Heart left ventricle (tissue), 16 donors: ENCODE measurements at regions not wholly inside any gene's neighbourhood (a gene's known extent, or its start where the extent isn't known, plus 50 kb on each side); places are given as distances from the start of the nearest gene placed in this dataset.
A peak's percentile ranks its signal among the peaks of the same experiment; 100 is the strongest.
"Not testable (repeated sequence)": the region's sequence is repeated elsewhere in the genome, so short reads cannot be mapped to it uniquely, and the experiment has no call there.

Source experiments
- ATAC-seq, 4 donors: fragments of 200-7000 bp; cut with Tn5 transposase; one replicate each; pipeline ENCODE4 v1.9.1; 2020 to 2022; ENCODE audit warnings: moderate library complexity in 4 of 4, mild to moderate bottlenecking in 3 of 4, moderate number of reproducible peaks in 1 of 4
- DNase-seq, 5 donors: peaks; one replicate each; pipeline ENCODE4 v3.0.0-alpha.2; 2020
- H3K27ac ChIP-seq, 12 donors: fragments of 200-600 bp; sonication (generic) in 4 of 12; one replicate each; pipeline versions ENCODE4 v1.5.0 to v1.8.0; 2016 to 2022; ENCODE audit warnings: mild to moderate bottlenecking in 2 of 12
- H3K27me3 ChIP-seq, 9 donors: fragments of 200-600 bp; sonication (generic) in 2 of 9; one replicate each; pipeline versions ENCODE4 v1.5.1 to v1.8.0; 2016 to 2022; ENCODE audit warnings: mild to moderate bottlenecking in 3 of 9
- H3K36me3 ChIP-seq, 9 donors: fragments of 200-600 bp; sonication (generic) in 2 of 9; one replicate each; pipeline versions ENCODE4 v1.5.0 to v1.8.0; 2018 to 2022; ENCODE audit warnings: mild to moderate bottlenecking in 2 of 9
- H3K4me1 ChIP-seq, 12 donors: fragments of 200-600 bp; sonication (generic) in 4 of 12; one replicate each; pipeline versions ENCODE4 v1.5.0 to v1.8.0; 2016 to 2022; ENCODE audit warnings: mild to moderate bottlenecking in 3 of 12
- H3K4me3 ChIP-seq, 12 donors: fragments of 200-600 bp; sonication (generic) in 4 of 12; one replicate each; pipeline versions ENCODE4 v1.5.0 to v1.8.0; 2017 to 2022; ENCODE audit warnings: mild to moderate bottlenecking in 9 of 12, moderate library complexity in 4 of 12
- H3K9me3 ChIP-seq, 12 donors: fragments of 200-600 bp; sonication (generic) in 4 of 12; one replicate each; pipeline versions ENCODE4 v1.5.0 to v1.8.0; 2016 to 2022; ENCODE audit warnings: mild to moderate bottlenecking in 1 of 12
- POLR2A ChIP-seq, 2 donors: fragments of 450-650 bp; IDR thresholded peaks; one replicate each; pipeline ENCODE4 v1.6.1; 2017; ENCODE audit warnings: antibody characterized with exemption in 2 of 2, mild to moderate bottlenecking in 2 of 2, moderate library complexity in 2 of 2
- WGBS, 4 donors: extraction: QIAGEN DNeasy Blood & Tissue Kit in 2 of 4; methylation state at CpG; one replicate each; pipeline versions ENCODE4 v1.1.5 to v1.1.7; 2013 to 2018; 5-methylcytosine and 5-hydroxymethylcytosine counted together
- intact Hi-C, 10 donors: fragments of 100-400 bp; cut with DNase I; formaldehyde crosslinking; loops; one replicate each; pipeline versions ENCODE4 v1.11.1 to v1.14.2; 2022
- TF ChIP-seq, protein P1 (sequence below), 12 donors: fragments of 200-600 bp; sonication (generic) in 4 of 12; IDR thresholded peaks; one replicate each; pipeline versions ENCODE4 v1.5.0 to v1.8.0; 2018 to 2022; ENCODE audit warnings: antibody characterized with exemption in 12 of 12, mild to moderate bottlenecking in 5 of 12
- donor health status: ischemic (EF 13 %, LVEDD 7.1; RV severe dilation, severe dysfunction).
- donor health status: healthy with polysubstance abuse.
- donor health status: DM: no; HTN: yes; CAD: no.
- donor health status: DM: no; HTN: no; CAD: no.
- donor health status: ischemic (EF 25% LVEDD 6.9; RV normal size, moderate dysfunction).
- donor health status: ischemic (EF 25% LVEDD 5.7; RV mildly dilated, moderate dysfunction).
- donor health status: healthy.
- donor health status: DM: yes; HTN: yes; CAD: no.
- donor health status: ischemic (EF 35%, LVEDD 5.7; RV mildly dilated, moderate dysfunction).
- donor health status: nonischemic (EF 11% LVEDD 7.7; RV severe dilation, severe dysfunction).
- donor health status: DM: yes; HTN: yes; CAD: no.
- donor health status: PGD.
- donor health status: ischemic (EF 29% LVEDD 5.4; RV normal size, mild dysfunction).
- donor health status: nonischemic (EF 23%, LVEDD 6.1; RV moderate dilation, normal function).

DNA sequence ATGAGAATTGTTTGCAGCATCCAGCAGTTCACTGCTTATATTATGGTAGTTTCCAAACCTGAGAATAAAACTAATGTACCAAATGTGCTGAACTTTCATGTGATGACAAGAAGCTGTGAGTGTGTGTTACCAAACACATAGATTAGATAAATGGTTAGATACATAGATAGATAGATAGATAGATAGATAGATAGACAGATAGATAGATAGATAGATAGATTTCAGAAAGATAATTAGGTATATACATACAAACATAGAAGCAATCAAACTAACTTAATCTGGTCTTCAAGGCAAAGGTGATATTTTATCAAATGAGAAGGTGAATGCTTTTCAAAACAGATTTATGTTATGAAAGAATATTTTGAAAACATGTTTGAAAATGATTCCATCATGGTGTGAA is 147.3 kb upstream of the C11orf58 start:
- no peak for ATAC-seq
- intact Hi-C loops: loop anchor here in 1 of 10 donors (10.0 kb wide), 1 partner anchor 226 kb away; no protein-coding TSS in a partner anchor
- no peaks in the 10 kb centered on the region for H3K36me3 ChIP-seq
- H3K27ac ChIP-seq: no peak overlapping the region
- DNase-seq: no peak
- TF ChIP-seq, protein P1, sequence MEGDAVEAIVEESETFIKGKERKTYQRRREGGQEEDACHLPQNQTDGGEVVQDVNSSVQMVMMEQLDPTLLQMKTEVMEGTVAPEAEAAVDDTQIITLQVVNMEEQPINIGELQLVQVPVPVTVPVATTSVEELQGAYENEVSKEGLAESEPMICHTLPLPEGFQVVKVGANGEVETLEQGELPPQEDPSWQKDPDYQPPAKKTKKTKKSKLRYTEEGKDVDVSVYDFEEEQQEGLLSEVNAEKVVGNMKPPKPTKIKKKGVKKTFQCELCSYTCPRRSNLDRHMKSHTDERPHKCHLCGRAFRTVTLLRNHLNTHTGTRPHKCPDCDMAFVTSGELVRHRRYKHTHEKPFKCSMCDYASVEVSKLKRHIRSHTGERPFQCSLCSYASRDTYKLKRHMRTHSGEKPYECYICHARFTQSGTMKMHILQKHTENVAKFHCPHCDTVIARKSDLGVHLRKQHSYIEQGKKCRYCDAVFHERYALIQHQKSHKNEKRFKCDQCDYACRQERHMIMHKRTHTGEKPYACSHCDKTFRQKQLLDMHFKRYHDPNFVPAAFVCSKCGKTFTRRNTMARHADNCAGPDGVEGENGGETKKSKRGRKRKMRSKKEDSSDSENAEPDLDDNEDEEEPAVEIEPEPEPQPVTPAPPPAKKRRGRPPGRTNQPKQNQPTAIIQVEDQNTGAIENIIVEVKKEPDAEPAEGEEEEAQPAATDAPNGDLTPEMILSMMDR (IDR thresholded peaks at IDR 0.05): no peak
- TF ChIP-seq POLR2A (IDR thresholded peaks at IDR 0.05): no peak
- no peaks in the 10 kb centered on the region for H3K27me3 ChIP-seq
- no peaks in the 10 kb centered on the region for H3K9me3 ChIP-seq
- peaks cover 0 to 37% (median 13%) of the 10 kb centered on the region in 12 donors for H3K4me1 ChIP-seq
- H3K4me3 ChIP-seq: no peak overlapping the region

DNA sequence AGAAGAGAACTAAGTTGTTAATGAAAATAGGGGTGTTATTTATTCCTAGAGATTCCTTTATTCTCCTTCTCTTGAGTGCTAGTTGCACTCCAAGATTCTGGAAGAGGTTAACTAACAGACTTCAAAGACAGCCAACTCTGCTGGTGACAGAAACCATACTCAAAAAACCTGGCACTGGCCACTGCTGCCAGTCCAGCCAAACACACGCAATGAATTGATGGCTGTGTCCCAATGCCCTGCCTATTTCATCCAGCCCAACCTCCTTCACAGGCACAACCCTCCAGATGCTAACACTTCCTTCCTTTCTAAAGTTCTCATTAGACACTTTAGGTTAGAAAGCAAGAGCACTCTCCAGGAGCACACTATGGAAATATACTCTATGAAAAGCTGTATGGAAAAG is 150.8 kb upstream of the C11orf58 start:
- 12 to 25% (median 16%) methylated on average over 1 of the region's 1 CpG for WGBS, 4 donors
- DNase-seq (peak in 4 of 5 donors; percentile 62 to 74 (median 68)), ATAC-seq (peak; percentile 88 to 96 (median 95))
- intact Hi-C loops: no loop called here
- H3K4me1 ChIP-seq: peaks cover 0 to 24% (median 15%) of the 10 kb centered on the region in 12 donors
- no peaks in the 10 kb centered on the region for H3K27me3 ChIP-seq
- H3K9me3 ChIP-seq: no peaks in the 10 kb centered on the region
- no peaks in the 10 kb centered on the region for H3K36me3 ChIP-seq
- no peak overlapping the region for H3K4me3 ChIP-seq
- no peak overlapping the region for H3K27ac ChIP-seq
- TF ChIP-seq, protein P1 (IDR thresholded peaks at IDR 0.05): no peak
- no peak for TF ChIP-seq POLR2A (IDR thresholded peaks at IDR 0.05)

DNA sequence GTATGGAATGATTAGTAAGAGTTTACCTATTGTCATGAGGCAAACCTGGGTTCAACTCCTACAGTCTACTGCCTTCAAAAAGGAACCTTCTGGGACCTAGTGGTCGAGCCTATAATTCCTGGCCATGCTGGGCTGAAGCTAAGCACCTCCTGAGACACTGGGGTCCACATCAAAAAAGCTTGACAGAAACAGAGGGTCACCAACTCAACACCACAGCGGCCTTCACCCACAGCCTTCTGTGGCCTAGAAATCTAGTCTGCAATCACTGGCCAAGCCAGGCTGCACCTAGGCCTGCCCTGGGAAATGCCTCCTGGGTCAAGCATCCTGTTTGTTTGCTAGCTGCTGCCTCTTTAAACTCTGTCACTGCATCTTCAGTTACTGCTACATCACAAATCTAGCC is 153.9 kb upstream of the C11orf58 start:
- H3K27me3 ChIP-seq: no peaks in the 10 kb centered on the region
- H3K4me1 ChIP-seq: peaks cover 0 to 24% (median 12%) of the 10 kb centered on the region in 12 donors
- no peak overlapping the region for H3K4me3 ChIP-seq
- ATAC-seq (peak in 1 of 4 donors; percentile 19), DNase-seq (no peak)
- intact Hi-C loops: no loop called here
- WGBS, 4 donors: 84 to 93% (median 87%) methylated on average over 2 of the region's 2 CpGs
- TF ChIP-seq, protein P1 (IDR thresholded peaks at IDR 0.05): no peak
- no peak for TF ChIP-seq POLR2A (IDR thresholded peaks at IDR 0.05)
- no peaks in the 10 kb centered on the region for H3K36me3 ChIP-seq
- peaks cover 0 to 4% (median 0%) of the 10 kb centered on the region in 12 donors for H3K9me3 ChIP-seq
- no peak overlapping the region for H3K27ac ChIP-seq

DNA sequence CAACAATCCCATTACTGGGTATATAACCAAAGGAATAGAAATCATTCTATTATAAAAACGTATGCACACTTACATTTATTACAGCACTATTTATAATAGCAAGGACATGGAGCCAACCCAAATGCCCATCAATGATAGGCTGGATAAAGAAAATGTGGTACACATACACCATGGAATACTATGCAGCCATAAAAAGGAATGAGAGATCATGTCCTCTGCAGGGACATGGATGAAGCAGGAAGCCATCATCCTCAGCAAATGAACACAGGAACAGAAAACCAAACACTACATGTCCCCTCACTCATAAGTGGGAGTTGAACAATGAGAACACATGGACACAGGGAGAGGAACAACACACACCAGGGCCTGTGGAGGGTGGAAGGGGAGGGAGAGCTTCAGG is 157.4 kb upstream of the C11orf58 start:
- ATAC-seq, H3K27me3 ChIP-seq, intact Hi-C loops, H3K9me3 ChIP-seq, H3K36me3 ChIP-seq, DNase-seq, H3K27ac ChIP-seq, H3K4me3 ChIP-seq: not testable (repeated sequence)
- peaks cover 0 to 15% (median under 1%) of the 10 kb centered on the region in 12 donors for H3K4me1 ChIP-seq
- WGBS, 4 donors: 75 to 94% (median 80%) methylated on average over 1 of the region's 1 CpG

DNA sequence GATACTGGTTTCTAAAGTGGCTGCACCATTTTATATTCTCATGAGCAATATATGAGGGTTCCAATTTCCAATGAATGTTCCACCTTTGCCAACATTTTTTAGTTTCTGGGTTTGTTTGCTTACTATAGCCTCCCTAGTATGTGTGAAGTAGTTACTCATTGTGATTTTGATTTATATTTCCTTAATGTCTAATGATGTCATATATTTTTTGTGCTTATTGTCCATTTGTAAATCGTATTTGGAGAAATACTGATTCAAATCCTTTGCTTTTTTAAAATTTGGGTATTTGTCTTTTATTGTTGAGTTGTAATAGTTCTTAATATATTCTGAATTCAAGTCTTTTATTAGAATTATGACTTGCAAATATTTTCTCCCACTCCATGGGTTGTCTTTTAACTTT is 161.0 kb upstream of the C11orf58 start:
- Histone ChIP-seq H3K9me3 (peaks cover 0 to 4% (median 0%) of the 10 kb centered on the region in 12 donors), H3K4me1 (peaks cover 0 to 19% (median 5%) of the 10 kb centered on the region in 12 donors), H3K27me3 (no peaks in the 10 kb centered on the region), H3K4me3 (no peak overlapping the region), H3K27ac (no peak overlapping the region), H3K36me3 (no peaks in the 10 kb centered on the region)
- intact Hi-C loops: no loop called here
- no peak for TF ChIP-seq POLR2A (IDR thresholded peaks at IDR 0.05)
- TF ChIP-seq, protein P1 (IDR thresholded peaks at IDR 0.05): no peak
- ATAC-seq (no peak), DNase-seq (no peak)
- 82 to 97% (median 91%) methylated on average over 1 of the region's 1 CpG for WGBS, 4 donors

DNA sequence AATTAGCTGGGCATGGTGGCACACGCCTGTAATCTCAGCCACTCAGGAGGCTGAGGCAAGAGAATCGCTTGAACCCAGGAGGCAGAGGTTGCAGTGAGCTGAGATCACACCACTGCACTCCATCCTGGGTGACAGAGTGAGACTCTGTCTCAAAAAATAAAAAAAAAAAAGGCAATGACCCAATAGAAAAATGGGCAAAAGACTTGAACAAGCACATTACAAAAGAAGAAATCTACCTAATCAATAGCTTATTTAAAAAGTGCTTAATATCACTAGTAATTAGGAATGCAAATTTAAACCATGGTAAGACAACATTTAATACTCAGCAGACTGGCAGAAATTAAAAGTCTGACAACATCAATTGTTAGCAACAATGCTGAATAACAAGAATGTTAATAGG is 163.6 kb upstream of the C11orf58 start:
- 88 to 97% (median 91%) methylated on average over 2 of the region's 2 CpGs for WGBS, 4 donors
- DNase-seq, intact Hi-C loops, H3K9me3 ChIP-seq, H3K27ac ChIP-seq, H3K4me3 ChIP-seq, ATAC-seq, H3K27me3 ChIP-seq, H3K36me3 ChIP-seq: not testable (repeated sequence)
- peaks cover 0 to 22% (median 7%) of the 10 kb centered on the region in 12 donors for H3K4me1 ChIP-seq
